K562 (cell line): ENCODE measurements at regions not wholly inside any gene's neighbourhood (a gene's known extent, or its start where the extent isn't known, plus 50 kb on each side); places are given as distances from the start of the nearest gene placed in this dataset.

Experiments
- CBFB ChIP-seq: sonication (generic); formaldehyde crosslinking; IDR thresholded peaks from 2 replicates; pipeline ENCODE4 v1.4.0; 2020; ENCODE audit warnings: mild to moderate bottlenecking, missing genetic modification reagents
- NFE2 ChIP-seq: IDR thresholded peaks from 2 replicates; pipeline ENCODE4 v1.6.1; 2014; ENCODE audit warnings: antibody characterized with exemption, low read depth
- RNF2 ChIP-seq: sonication (generic); IDR thresholded peaks from 2 replicates; pipeline ENCODE4 v1.6.1; 2016
- TFAP4 ChIP-seq: sonication (generic); formaldehyde crosslinking; IDR thresholded peaks from 2 replicates; pipeline ENCODE4 v1.8.0; 2022; ENCODE audit warnings: missing genetic modification reagents, mild to moderate bottlenecking, moderate library complexity, borderline replicate concordance
- TRIM25 ChIP-seq: fragments of 450-650 bp; IDR thresholded peaks from 2 replicates; pipeline ENCODE4 v1.7.0; 2016; ENCODE audit warnings: borderline replicate concordance
- ZFPM2 ChIP-seq: fragments of 250-450 bp; sonication (Bioruptor Pico); IDR thresholded peaks from 2 replicates; pipeline ENCODE4 v1.5.1; 2022; ENCODE audit warnings: mild to moderate bottlenecking
- ZNF318 ChIP-seq, 2 experiments: fragments of 450-650 bp; IDR thresholded peaks; 2 replicates each; pipeline ENCODE4 v1.6.1; 2016; ENCODE audit warnings: mild to moderate bottlenecking in 2 of 2, borderline replicate concordance in 1 of 2, low read depth in 1 of 2, moderate library complexity in 1 of 2

GRCh38 chrX:103153661-103154060, 60.7 kb upstream of the NXF3 start (continued):
- TF ChIP-seq NFE2 (no peak), ZFPM2 (CRISPR knock-in tag) (no peak), ZNF318 (IDR thresholded peaks at IDR 0.05; ENCODE audit: borderline replicate concordance in 1 of 2, low read depth in 1 of 2) (no peak), RNF2 (no peak), CBFB (CRISPR knock-in tag) (no peak), TRIM25 (no peak), TFAP4 (no peak)
- TF ChIP-seq, all 486 proteins: peak for 0
